ENCODE measurements at regions not wholly inside any gene's neighbourhood (a gene's known extent, or its start where the extent isn't known, plus 50 kb on each side); places are given as distances from the start of the nearest gene placed in this dataset.

DNA sequence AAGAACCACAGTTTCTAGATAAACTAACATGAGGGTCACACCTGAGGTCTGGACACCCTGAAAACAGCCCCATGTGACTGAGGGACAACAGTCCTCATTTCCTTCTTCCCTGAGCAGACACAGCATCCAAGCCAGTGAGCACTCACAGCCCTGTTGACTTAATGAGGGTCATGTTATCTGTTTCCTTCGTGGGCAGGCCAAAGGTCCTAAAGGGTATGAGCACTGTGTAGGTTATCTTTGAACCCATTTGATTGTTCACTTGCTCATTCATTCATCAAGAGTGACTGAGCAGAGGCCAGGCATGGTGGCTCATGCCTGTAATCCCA is 170.7 kb upstream of the B3GAT1 start:
- peaks cover 14% of the 10 kb centered on the region for H3K4me1 ChIP-seq (ENCODE audit: control insufficient read depth, insufficient read depth, low read length)
- H3K9me3 ChIP-seq (ENCODE audit: control insufficient read depth in 2 of 2, low read length in 2 of 2) = no peaks in the 10 kb centered on the region
- no peak overlapping the region for H3K27ac ChIP-seq (ENCODE audit: low read length)
- no peak overlapping the region for H3K9ac ChIP-seq (ENCODE audit: low read length in 2 of 2)
- no peaks in the 10 kb centered on the region for H3K27me3 ChIP-seq (ENCODE audit: control insufficient read depth in 1 of 2, insufficient read depth in 2 of 2, low read length in 2 of 2)
- no peak overlapping the region for H3K4me3 ChIP-seq (ENCODE audit: low read length in 2 of 2)
- no peaks in the 10 kb centered on the region for H3K36me3 ChIP-seq (ENCODE audit: control insufficient read depth in 2 of 2, insufficient read depth in 2 of 2, low read length in 2 of 2)

DNA sequence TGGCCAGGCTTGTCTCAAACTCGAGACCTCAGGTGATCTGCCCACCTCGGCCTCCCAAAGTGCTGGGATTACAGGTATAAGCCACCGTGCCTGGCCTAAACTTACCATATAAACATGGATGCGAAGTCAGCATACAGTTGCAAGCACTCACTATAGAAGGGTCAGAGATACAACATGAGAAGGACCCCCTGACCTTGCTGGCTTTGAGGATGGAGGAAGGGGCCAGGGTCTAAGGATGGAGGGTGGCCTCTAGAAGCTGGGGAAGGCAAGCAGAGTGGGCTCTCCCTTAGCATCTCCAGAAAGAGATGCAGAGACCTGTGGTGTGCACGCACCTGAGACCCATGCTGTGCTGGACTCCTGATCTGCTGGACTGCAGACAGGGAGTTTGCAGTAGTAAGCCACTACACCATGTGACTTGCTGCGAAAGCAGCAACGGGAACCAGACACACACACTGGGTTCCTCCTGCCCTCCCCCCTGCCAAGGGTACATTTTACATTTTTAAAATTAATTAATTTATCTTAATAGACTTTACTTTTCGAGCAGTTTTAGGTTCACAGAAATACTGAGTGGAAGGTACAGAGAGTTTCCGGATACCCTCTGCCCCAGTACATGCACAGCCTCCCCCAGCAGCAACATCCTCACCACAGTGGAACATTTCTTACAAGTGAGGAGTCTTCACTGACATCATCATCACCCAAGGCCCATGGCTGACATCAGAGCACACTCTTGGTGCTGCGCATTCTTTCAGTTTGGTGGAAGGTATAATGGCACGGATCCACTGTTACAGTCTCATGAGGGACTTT is 170.1 kb upstream of the B3GAT1 start:
- no peak overlapping the region for H3K4me3 ChIP-seq (ENCODE audit: low read length in 2 of 2)

DNA sequence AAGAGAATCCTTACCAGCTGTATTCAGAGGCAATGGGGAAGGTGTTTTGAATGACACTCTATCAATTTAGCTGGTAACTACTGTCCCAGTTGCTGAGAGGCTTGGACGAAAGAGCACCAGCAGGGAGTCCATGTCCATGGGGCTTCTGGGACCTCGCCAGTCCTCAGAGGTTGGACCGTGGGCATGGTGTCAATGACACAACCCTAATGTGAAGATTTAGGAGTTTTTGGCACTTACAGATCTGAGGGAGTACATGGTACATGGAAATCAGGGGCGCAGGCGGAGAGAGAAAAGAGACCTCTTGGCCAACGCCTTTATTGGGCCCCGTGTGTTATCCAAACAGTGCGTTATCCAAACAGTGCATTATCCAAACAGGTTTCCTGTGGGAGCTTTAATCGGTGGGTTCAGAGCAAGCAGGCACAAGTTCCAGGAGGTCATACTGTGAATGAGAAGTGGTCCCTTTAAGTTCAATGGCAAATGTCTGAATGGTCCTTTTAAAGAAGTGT is 169.1 kb upstream of the B3GAT1 start:
- Histone ChIP-seq H3K27me3 (ENCODE audit: control insufficient read depth in 1 of 2, insufficient read depth in 2 of 2, low read length in 2 of 2) (peaks cover 0 to 2% of the 10 kb centered on the region in 2 donors), H3K9ac (ENCODE audit: low read length in 2 of 2) (no peak overlapping the region), H3K4me3 (ENCODE audit: low read length in 2 of 2) (no peak overlapping the region), H3K9me3 (ENCODE audit: control insufficient read depth in 2 of 2, low read length in 2 of 2) (no peaks in the 10 kb centered on the region), H3K36me3 (ENCODE audit: control insufficient read depth in 2 of 2, insufficient read depth in 2 of 2, low read length in 2 of 2) (no peaks in the 10 kb centered on the region), H3K27ac (ENCODE audit: low read length) (no peak overlapping the region), H3K4me1 (ENCODE audit: control insufficient read depth, insufficient read depth, low read length) (peaks cover 14% of the 10 kb centered on the region)

More for the DNA sequence above, 170.1 kb upstream of the B3GAT1 start:
- Histone ChIP-seq H3K36me3 (ENCODE audit: control insufficient read depth in 2 of 2, insufficient read depth in 2 of 2, low read length in 2 of 2) (no peaks in the 10 kb centered on the region), H3K27ac (ENCODE audit: low read length) (no peak overlapping the region), H3K9ac (ENCODE audit: low read length in 2 of 2) (no peak overlapping the region), H3K27me3 (ENCODE audit: control insufficient read depth in 1 of 2, insufficient read depth in 2 of 2, low read length in 2 of 2) (peaks cover 0 to 2% of the 10 kb centered on the region in 2 donors), H3K4me1 (ENCODE audit: control insufficient read depth, insufficient read depth, low read length) (peaks cover 14% of the 10 kb centered on the region), H3K9me3 (ENCODE audit: control insufficient read depth in 2 of 2, low read length in 2 of 2) (no peaks in the 10 kb centered on the region)

DNA sequence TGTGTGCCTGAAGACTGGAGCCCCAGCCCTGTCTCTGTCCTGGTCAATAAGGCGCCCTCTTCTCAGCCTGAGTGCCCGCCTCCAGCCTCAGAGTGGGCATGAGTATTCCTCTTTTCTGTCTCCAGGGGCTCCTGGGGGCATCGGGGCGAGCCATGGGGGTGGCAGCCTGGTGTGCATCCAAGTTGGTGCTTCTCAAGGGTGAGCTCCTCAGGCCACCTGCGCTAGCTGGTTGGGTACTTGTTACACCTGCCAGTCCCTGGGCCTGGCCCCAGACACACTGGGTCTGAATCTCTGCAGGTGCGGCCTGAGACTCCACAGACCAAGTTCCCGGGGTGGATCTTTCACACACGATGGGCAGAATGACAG is 168.6 kb upstream of the B3GAT1 start:
- H3K9me3 ChIP-seq (ENCODE audit: control insufficient read depth in 2 of 2, low read length in 2 of 2) = no peaks in the 10 kb centered on the region
- H3K4me3 ChIP-seq (ENCODE audit: low read length in 2 of 2) = no peak overlapping the region
- no peak overlapping the region for H3K9ac ChIP-seq (ENCODE audit: low read length in 2 of 2)
- H3K27ac ChIP-seq (ENCODE audit: low read length) = no peak overlapping the region
- H3K36me3 ChIP-seq (ENCODE audit: control insufficient read depth in 2 of 2, insufficient read depth in 2 of 2, low read length in 2 of 2) = no peaks in the 10 kb centered on the region
- H3K27me3 ChIP-seq (ENCODE audit: control insufficient read depth in 1 of 2, insufficient read depth in 2 of 2, low read length in 2 of 2) = peaks cover 0 to 2% of the 10 kb centered on the region in 2 donors
- peaks cover 14% of the 10 kb centered on the region for H3K4me1 ChIP-seq (ENCODE audit: control insufficient read depth, insufficient read depth, low read length)

DNA sequence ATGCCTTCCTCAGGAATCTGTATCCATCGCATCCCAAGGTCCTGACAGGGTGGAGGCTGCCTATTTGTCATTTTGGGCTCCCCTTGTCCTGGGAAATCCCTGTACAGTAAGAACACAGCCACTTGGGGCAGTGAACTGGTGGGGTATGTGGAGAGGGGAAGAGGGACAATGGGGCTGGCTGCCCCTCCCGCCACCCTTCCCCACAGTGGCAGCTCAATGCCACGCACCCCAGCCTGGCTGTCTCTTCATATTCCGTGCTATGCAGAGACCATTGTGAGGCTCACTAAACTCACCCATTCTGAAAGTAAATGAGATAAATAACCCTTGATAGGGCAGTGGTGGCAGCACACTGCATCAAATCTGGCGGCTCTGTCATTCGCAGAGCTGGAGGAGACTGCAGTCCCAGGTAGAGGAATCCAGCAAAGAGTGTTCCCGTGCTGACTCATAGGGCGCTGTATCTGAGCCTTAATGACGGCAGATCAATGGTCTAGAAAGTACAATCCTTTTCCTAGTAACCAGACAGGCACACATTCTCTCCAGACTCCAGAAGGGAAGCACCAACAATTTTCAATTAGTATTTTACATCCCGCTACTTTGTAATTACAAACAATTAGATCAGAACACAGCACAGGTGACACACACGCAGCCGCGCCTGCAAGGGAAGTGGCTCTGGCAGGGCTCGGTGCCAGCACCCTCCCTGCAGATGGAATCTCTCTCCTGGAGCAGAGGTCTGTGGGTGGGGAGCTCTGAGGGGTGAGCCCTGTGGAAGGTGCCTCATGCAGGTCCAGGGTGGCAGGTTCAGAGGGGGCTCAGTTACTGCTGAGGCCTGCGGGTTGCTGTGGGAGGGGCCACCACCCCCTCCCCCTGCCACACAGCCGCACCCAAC is 167.9 kb upstream of the B3GAT1 start:
- Histone ChIP-seq H3K4me1 (ENCODE audit: control insufficient read depth, insufficient read depth, low read length) (peaks cover 13% of the 10 kb centered on the region), H3K9ac (ENCODE audit: low read length in 2 of 2) (no peak overlapping the region), H3K4me3 (ENCODE audit: low read length in 2 of 2) (no peak overlapping the region), H3K9me3 (ENCODE audit: control insufficient read depth in 2 of 2, low read length in 2 of 2) (no peaks in the 10 kb centered on the region), H3K36me3 (ENCODE audit: control insufficient read depth in 2 of 2, insufficient read depth in 2 of 2, low read length in 2 of 2) (no peaks in the 10 kb centered on the region), H3K27ac (ENCODE audit: low read length) (no peak overlapping the region), H3K27me3 (ENCODE audit: control insufficient read depth in 1 of 2, insufficient read depth in 2 of 2, low read length in 2 of 2) (peaks cover 0 to 2% of the 10 kb centered on the region in 2 donors)

DNA sequence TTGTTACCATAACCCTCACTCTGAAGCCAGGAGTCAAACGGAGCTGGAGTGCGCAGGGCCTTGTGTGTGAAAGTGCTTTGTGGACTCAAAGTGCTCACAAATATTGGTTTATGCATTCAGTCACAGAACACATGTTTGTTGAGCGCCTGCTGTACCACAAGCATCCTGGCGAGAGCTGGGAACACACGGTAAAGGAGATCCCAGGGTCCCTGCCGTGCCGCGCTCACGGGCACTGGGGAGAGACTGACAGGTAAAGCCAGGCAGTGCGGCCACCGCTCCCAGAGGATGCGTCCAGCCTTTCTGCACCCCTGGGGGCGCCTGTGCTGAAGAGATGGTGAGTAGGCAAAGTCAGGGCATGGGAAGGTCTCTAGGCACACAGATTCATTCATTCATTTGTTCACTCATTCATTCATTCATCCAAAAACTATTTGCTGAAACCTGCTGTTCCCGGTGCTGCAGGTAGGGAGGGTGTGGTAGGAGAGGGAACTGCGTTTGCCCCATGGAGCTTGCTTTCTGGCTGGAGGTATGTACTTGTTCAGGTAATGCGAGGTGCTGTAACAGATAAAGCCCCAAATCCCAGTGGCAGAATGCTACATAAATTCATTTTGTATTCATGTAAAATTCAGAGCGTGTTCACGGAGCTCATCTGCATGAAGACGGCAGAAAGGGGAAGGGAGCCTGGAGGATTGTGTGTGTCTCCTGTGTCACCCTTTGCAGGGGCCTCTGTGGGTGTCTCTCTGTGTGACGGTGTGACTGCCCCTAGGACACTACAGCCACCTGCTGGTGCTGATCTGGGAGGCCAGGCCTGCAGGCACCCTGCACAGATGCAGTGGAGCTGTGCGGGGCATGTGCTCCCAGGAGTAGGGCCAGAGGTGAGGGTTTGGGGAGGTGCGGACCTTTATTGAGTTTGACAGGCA is 167.0 kb upstream of the B3GAT1 start:
- peaks cover 0 to 3% of the 10 kb centered on the region in 2 donors for H3K27me3 ChIP-seq (ENCODE audit: control insufficient read depth in 1 of 2, insufficient read depth in 2 of 2, low read length in 2 of 2)
- no peaks in the 10 kb centered on the region for H3K36me3 ChIP-seq (ENCODE audit: control insufficient read depth in 2 of 2, insufficient read depth in 2 of 2, low read length in 2 of 2)
- H3K4me1 ChIP-seq (ENCODE audit: control insufficient read depth, insufficient read depth, low read length) = peaks cover 6% of the 10 kb centered on the region
- no peak overlapping the region for H3K9ac ChIP-seq (ENCODE audit: low read length in 2 of 2)
- no peak overlapping the region for H3K4me3 ChIP-seq (ENCODE audit: low read length in 2 of 2)
- H3K9me3 ChIP-seq (ENCODE audit: control insufficient read depth in 2 of 2, low read length in 2 of 2) = no peaks in the 10 kb centered on the region
- H3K27ac ChIP-seq (ENCODE audit: low read length) = no peak overlapping the region

DNA sequence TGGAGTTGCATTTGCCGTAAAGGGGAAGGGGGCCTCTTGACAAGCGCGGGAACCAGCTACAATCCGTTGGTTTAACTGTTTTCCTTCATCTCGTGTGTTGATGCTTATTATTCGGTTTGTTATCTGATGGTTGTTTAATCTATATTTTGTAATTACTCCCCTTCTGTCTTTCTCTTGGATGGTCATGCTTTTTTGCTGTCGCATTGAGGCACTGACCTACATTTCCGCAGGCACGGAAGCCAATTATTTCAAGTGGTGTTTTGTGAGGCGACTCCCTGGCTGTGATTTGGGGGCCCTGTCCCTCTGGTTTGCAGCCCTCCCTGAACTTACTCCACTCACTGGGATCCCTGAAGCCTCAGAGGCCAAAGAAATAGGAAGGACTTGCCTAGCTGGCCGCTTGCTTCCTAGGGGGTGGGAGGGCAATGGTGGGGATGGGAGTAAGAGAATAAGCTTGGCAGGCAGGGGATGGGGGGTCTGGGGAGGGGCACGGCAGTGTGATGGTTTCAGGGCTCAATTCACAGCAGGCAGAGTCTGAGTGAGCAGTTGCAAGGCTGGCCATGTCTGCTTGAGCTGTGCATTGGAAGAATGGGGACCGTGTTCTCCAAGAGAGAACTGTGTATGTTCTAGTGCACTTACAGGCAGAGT is 165.8 kb upstream of the B3GAT1 start:
- no peak overlapping the region for H3K27ac ChIP-seq (ENCODE audit: low read length)
- no peaks in the 10 kb centered on the region for H3K9me3 ChIP-seq (ENCODE audit: control insufficient read depth in 2 of 2, low read length in 2 of 2)
- H3K4me1 ChIP-seq (ENCODE audit: control insufficient read depth, insufficient read depth, low read length) = peaks cover 5% of the 10 kb centered on the region
- H3K9ac ChIP-seq (ENCODE audit: low read length in 2 of 2) = no peak overlapping the region
- no peak overlapping the region for H3K4me3 ChIP-seq (ENCODE audit: low read length in 2 of 2)
- peaks cover 2 to 3% of the 10 kb centered on the region in 2 donors for H3K27me3 ChIP-seq (ENCODE audit: control insufficient read depth in 1 of 2, insufficient read depth in 2 of 2, low read length in 2 of 2)
- no peaks in the 10 kb centered on the region for H3K36me3 ChIP-seq (ENCODE audit: control insufficient read depth in 2 of 2, insufficient read depth in 2 of 2, low read length in 2 of 2)

DNA sequence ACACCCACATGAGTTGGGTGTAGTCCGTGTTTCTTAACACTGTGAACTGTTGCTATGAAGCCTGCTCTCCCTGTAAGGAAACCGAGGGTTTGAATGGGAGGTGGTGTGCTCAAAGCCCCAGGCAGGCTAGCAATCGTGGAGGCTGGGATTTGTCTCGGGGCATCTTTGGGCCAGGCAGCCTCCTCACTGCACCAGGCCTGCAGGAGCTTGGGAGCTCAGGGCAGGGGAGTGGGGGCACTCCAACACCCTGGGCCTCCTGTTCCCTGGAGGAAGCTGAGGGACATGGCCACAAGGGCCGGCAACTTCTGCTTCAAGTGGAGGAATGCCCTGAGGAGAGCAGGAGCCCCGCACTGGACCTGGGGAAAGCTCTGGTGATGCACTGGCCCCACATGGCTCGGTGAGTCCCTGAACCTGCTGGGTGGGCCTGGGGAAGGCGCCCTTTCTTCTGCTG is 164.7 kb upstream of the B3GAT1 start:
- no peak overlapping the region for H3K4me3 ChIP-seq (ENCODE audit: low read length in 2 of 2)
- H3K36me3 ChIP-seq (ENCODE audit: control insufficient read depth in 2 of 2, insufficient read depth in 2 of 2, low read length in 2 of 2) = no peaks in the 10 kb centered on the region
- H3K9me3 ChIP-seq (ENCODE audit: control insufficient read depth in 2 of 2, low read length in 2 of 2) = no peaks in the 10 kb centered on the region
- H3K4me1 ChIP-seq (ENCODE audit: control insufficient read depth, insufficient read depth, low read length) = peaks cover 2% of the 10 kb centered on the region
- H3K27me3 ChIP-seq (ENCODE audit: control insufficient read depth in 1 of 2, insufficient read depth in 2 of 2, low read length in 2 of 2) = peaks cover 2 to 3% of the 10 kb centered on the region in 2 donors
- no peak overlapping the region for H3K27ac ChIP-seq (ENCODE audit: low read length)
- no peak overlapping the region for H3K9ac ChIP-seq (ENCODE audit: low read length in 2 of 2)

DNA sequence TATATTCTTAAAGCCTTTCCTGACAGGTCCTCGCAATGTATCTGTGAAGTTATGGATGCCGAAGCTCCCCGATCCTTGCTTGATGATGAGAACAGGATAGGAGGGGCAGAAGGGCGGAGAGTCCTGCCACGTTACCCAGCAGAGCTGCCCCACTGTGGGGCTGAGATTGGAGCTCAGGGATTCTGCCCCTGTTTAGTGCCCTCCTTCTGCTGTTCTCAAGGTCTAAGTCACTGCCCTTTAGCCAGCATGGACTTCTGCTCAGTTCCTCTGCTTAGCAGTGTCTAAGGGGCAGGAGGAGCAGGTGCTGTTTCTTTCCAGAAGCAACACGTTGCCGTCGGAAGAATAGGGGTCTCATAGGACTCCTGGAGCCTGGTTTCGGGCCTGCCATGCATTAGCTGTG is 164.2 kb upstream of the B3GAT1 start:
- H3K4me1 ChIP-seq (ENCODE audit: control insufficient read depth, insufficient read depth, low read length) = peaks cover 2% of the 10 kb centered on the region
- H3K9ac ChIP-seq (ENCODE audit: low read length in 2 of 2) = no peak overlapping the region
- peaks cover 2 to 3% of the 10 kb centered on the region in 2 donors for H3K27me3 ChIP-seq (ENCODE audit: control insufficient read depth in 1 of 2, insufficient read depth in 2 of 2, low read length in 2 of 2)
- H3K27ac ChIP-seq (ENCODE audit: low read length) = no peak overlapping the region
- no peaks in the 10 kb centered on the region for H3K36me3 ChIP-seq (ENCODE audit: control insufficient read depth in 2 of 2, insufficient read depth in 2 of 2, low read length in 2 of 2)
- H3K9me3 ChIP-seq (ENCODE audit: control insufficient read depth in 2 of 2, low read length in 2 of 2) = no peaks in the 10 kb centered on the region
- H3K4me3 ChIP-seq (ENCODE audit: low read length in 2 of 2) = no peak overlapping the region

Data from stomach smooth muscle (tissue), 2 donors.